Gastroesophageal sphincter (tissue), 4 donors: ENCODE measurements at regions not wholly inside any gene's neighbourhood (a gene's known extent, or its start where the extent isn't known, plus 50 kb on each side); places are given as distances from the start of the nearest gene placed in this dataset.
"Not testable (repeated sequence)": the region's sequence is repeated elsewhere in the genome, so short reads cannot be mapped to it uniquely, and the experiment has no call there.

Source experiments
- ATAC-seq: fragments of 150-250 bp; one replicate; pipeline ENCODE4 v1.9.1; 2016; ENCODE audit warnings: mild to moderate bottlenecking, moderate library complexity
- H3K27ac ChIP-seq, 4 donors: fragments of 200-600 bp; sonication (generic) in 3 of 4; 1 replicate in 3 of 4; 2 replicates in 1 of 4; pipeline ENCODE4 v1.5.1; 2016 to 2019
- H3K27me3 ChIP-seq: fragments of 200-600 bp; sonication (generic); one replicate; pipeline ENCODE4 v1.5.1; 2019
- H3K36me3 ChIP-seq, 2 donors: fragments of 200-600 bp; sonication (generic); one replicate each; pipeline ENCODE4 v1.5.1; 2019; ENCODE audit warnings: control low read depth in 1 of 2
- H3K4me1 ChIP-seq, 3 donors: fragments of 200-600 bp; sonication (generic); 1 replicate in 2 of 3; 2 replicates in 1 of 3; pipeline ENCODE4 v1.5.1; 2016 to 2019; ENCODE audit warnings: control low read depth in 2 of 3
- H3K4me3 ChIP-seq, 2 donors: fragments of 200-600 bp; sonication (generic); one replicate each; pipeline ENCODE4 v1.5.1; 2019; ENCODE audit warnings: mild to moderate bottlenecking in 1 of 2, moderate library complexity in 1 of 2
- H3K9me3 ChIP-seq, 3 donors: fragments of 200-600 bp; sonication (generic); one replicate each; pipeline ENCODE4 v1.5.1; 2017 to 2019; ENCODE audit warnings: control low read depth in 2 of 3
- CTCF ChIP-seq, 4 experiments: fragments of 200-600 bp in 2 of 4; fragments of 450-650 bp in 2 of 4; sonication (generic) in 1 of 4; IDR thresholded peaks; one replicate each; pipeline ENCODE4 v1.5.1; 2017 to 2019; ENCODE audit warnings: antibody characterized with exemption in 4 of 4, mild to moderate bottlenecking in 2 of 4, moderate library complexity in 2 of 4
- EP300 ChIP-seq: sonication (generic); formaldehyde crosslinking; IDR thresholded peaks from one replicate; pipeline ENCODE4 v1.6.1; 2017; ENCODE audit warnings: antibody characterized with exemption, mild to moderate bottlenecking
- POLR2A ChIP-seq, 2 donors: fragments of 450-650 bp; IDR thresholded peaks; one replicate each; pipeline ENCODE4 v1.6.1; 2017; ENCODE audit warnings: antibody characterized with exemption in 2 of 2, mild to moderate bottlenecking in 2 of 2, moderate library complexity in 1 of 2
- POLR2AphosphoS5 ChIP-seq: sonication (generic); formaldehyde crosslinking; IDR thresholded peaks from one replicate; pipeline ENCODE4 v1.6.1; 2017; ENCODE audit warnings: antibody characterized with exemption
- WGBS, 2 donors: methylation state at CpG; one replicate each; pipeline ENCODE4 v1.1.5; 2018; ENCODE audit warnings: low coverage in 1 of 2; 5-methylcytosine and 5-hydroxymethylcytosine counted together

- no peak for ATAC-seq
- H3K4me3 ChIP-seq = no peak overlapping the region
- 77 to 91% methylated on average over 4 to 7 of the region's 7 CpGs for WGBS, 2 donors
These were observed 206.6 kb downstream of the SPRY1 start for GRCh38 chr4:123603165-123603564.

GRCh38 chr4:123605797-123606196, 209.2 kb downstream of the SPRY1 start:
- WGBS, 2 donors = 83 to 85% methylated on average over 4 of the region's 4 CpGs
- H3K9me3 ChIP-seq, H3K36me3 ChIP-seq, H3K27me3 ChIP-seq, H3K27ac ChIP-seq, H3K4me3 ChIP-seq, H3K4me1 ChIP-seq, ATAC-seq: not testable (repeated sequence)

More at GRCh38 chr4:123603165-123603564, 206.6 kb downstream of the SPRY1 start:
- Histone ChIP-seq H3K36me3 (no peaks in the 10 kb centered on the region), H3K27me3 (no peaks in the 10 kb centered on the region), H3K27ac (no peak overlapping the region), H3K4me1 (peaks cover 4 to 15% (median 14%) of the 10 kb centered on the region in 3 donors), H3K9me3 (no peaks in the 10 kb centered on the region)
- TF ChIP-seq POLR2A (IDR thresholded peaks at IDR 0.05) (no peak), EP300 (no peak), POLR2AphosphoS5 (no peak), CTCF (IDR thresholded peaks at IDR 0.05) (no peak)

GRCh38 chr4:123606336-123606735, 209.7 kb downstream of the SPRY1 start:
- TF ChIP-seq CTCF (IDR thresholded peaks at IDR 0.05) = no peak
- no peak for TF ChIP-seq EP300
- no peak for TF ChIP-seq POLR2AphosphoS5
- TF ChIP-seq POLR2A (IDR thresholded peaks at IDR 0.05) = no peak
- H3K27me3 ChIP-seq = no peaks in the 10 kb centered on the region
- no peaks in the 10 kb centered on the region for H3K4me1 ChIP-seq
- no peak for ATAC-seq
- no peaks in the 10 kb centered on the region for H3K36me3 ChIP-seq
- 94% methylated on average over 2 of the region's 2 CpGs for WGBS, 2 donors
- H3K27ac ChIP-seq = no peak overlapping the region
- H3K9me3 ChIP-seq = no peaks in the 10 kb centered on the region
- H3K4me3 ChIP-seq = no peak overlapping the region

- Histone ChIP-seq H3K27ac (no peak overlapping the region), H3K36me3 (no peaks in the 10 kb centered on the region), H3K27me3 (no peaks in the 10 kb centered on the region), H3K4me1 (no peaks in the 10 kb centered on the region), H3K9me3 (no peaks in the 10 kb centered on the region), H3K4me3 (no peak overlapping the region)
- WGBS, 2 donors = 77 to 95% methylated on average over 2 of the region's 3 CpGs
- no peak for ATAC-seq
- TF ChIP-seq CTCF (IDR thresholded peaks at IDR 0.05) (no peak), POLR2AphosphoS5 (no peak), POLR2A (IDR thresholded peaks at IDR 0.05) (no peak), EP300 (no peak)
These were observed 210.4 kb downstream of the SPRY1 start for GRCh38 chr4:123606946-123607542.

- Histone ChIP-seq H3K27ac (no peak overlapping the region), H3K36me3 (no peaks in the 10 kb centered on the region), H3K27me3 (no peaks in the 10 kb centered on the region), H3K4me3 (no peak overlapping the region), H3K4me1 (no peaks in the 10 kb centered on the region), H3K9me3 (no peaks in the 10 kb centered on the region)
- WGBS, 2 donors = 85 to 100% methylated on average over 1 of the region's 1 CpG
- TF ChIP-seq EP300 (no peak), CTCF (IDR thresholded peaks at IDR 0.05) (no peak), POLR2A (IDR thresholded peaks at IDR 0.05) (no peak), POLR2AphosphoS5 (no peak)
- ATAC-seq = no peak
These were observed 213.2 kb downstream of the SPRY1 start for GRCh38 chr4:123609829-123610228.
